T47D (cell line): ENCODE measurements at regions not wholly inside any gene's neighbourhood (a gene's known extent, or its start where the extent isn't known, plus 50 kb on each side); places are given as distances from the start of the nearest gene placed in this dataset.
"Not testable (repeated sequence)": the region's sequence is repeated elsewhere in the genome, so short reads cannot be mapped to it uniquely, and the experiment has no call there.

ENCODE experiments used
- DNase-seq, 2 experiments: peaks; one replicate each; pipeline versions ENCODE4 v3.0.0 to v3.0.0-alpha.2; 2011 to 2012; ENCODE audit warnings: low read depth in 1 of 2, low spot score in 1 of 2
- JUND ChIP-seq: IDR thresholded peaks from 2 replicates; pipeline ENCODE4 v1.6.1; 2012; ENCODE audit warnings: low read depth
- in situ Hi-C: cut with HindIII; loops from 2 replicates; pipeline ENCODE4 v1.10.0; 2016; ENCODE audit warnings: low sequenced_read_pairs, low pct_unique_long_range_greater_than_20kb

- no peak for DNase-seq
- in situ Hi-C loops: no loop called here
- TF ChIP-seq JUND: no peak
Observed at GRCh38 chr1:187844313-187844712, 1015.6 kb downstream of the PLA2G4A start.

- in situ Hi-C loops: no loop called here
- no peak for DNase-seq
- no peak for TF ChIP-seq JUND
Observed at GRCh38 chr1:187847531-187847930, 1018.8 kb downstream of the PLA2G4A start.

GRCh38 chr1:187848321-187848720 lies 1019.6 kb downstream of the PLA2G4A start:
- TF ChIP-seq JUND: no peak
- in situ Hi-C loops: no loop called here
- no peak for DNase-seq

GRCh38 chr1:187850146-187850545 lies 1021.4 kb downstream of the PLA2G4A start:
- DNase-seq, in situ Hi-C loops: not testable (repeated sequence)

GRCh38 chr1:187853505-187853904 lies 1024.8 kb downstream of the PLA2G4A start:
- TF ChIP-seq JUND: no peak
- no peak for DNase-seq
- in situ Hi-C loops: no loop called here

- in situ Hi-C loops: no loop called here
- DNase-seq: no peak
- no peak for TF ChIP-seq JUND
Observed at GRCh38 chr1:187854457-187854856, 1025.7 kb downstream of the PLA2G4A start.

- in situ Hi-C loops: no loop called here
- peak in 1 of 2 experiments; percentile 22 for DNase-seq
- TF ChIP-seq JUND: no peak
Observed at GRCh38 chr1:187862506-187862905, 1033.8 kb downstream of the PLA2G4A start.

- no peak for TF ChIP-seq JUND
- in situ Hi-C loops: no loop called here
- DNase-seq: no peak
Observed at GRCh38 chr1:187870552-187870951, 1041.8 kb downstream of the PLA2G4A start.

GRCh38 chr1:187871177-187871845 lies 1042.6 kb downstream of the PLA2G4A start:
- no peak for DNase-seq
- in situ Hi-C loops: no loop called here
- no peak for TF ChIP-seq JUND

GRCh38 chr1:187872550-187872949 lies 1043.8 kb downstream of the PLA2G4A start:
- in situ Hi-C loops: no loop called here
- no peak for DNase-seq

GRCh38 chr1:187873126-187873525 lies 1044.4 kb downstream of the PLA2G4A start:
- in situ Hi-C loops: no loop called here

More at GRCh38 chr1:187872550-187872949, 1043.8 kb downstream of the PLA2G4A start:
- no peak for TF ChIP-seq JUND

GRCh38 chr1:187876775-187877174 lies 1048.0 kb downstream of the PLA2G4A start:
- no peak for TF ChIP-seq JUND
- in situ Hi-C loops: no loop called here
- DNase-seq: no peak

More at GRCh38 chr1:187873126-187873525, 1044.4 kb downstream of the PLA2G4A start:
- no peak for DNase-seq
- TF ChIP-seq JUND: no peak

- in situ Hi-C loops: no loop called here
- TF ChIP-seq JUND: no peak
- DNase-seq: no peak
Observed at GRCh38 chr1:187877220-187877619, 1048.5 kb downstream of the PLA2G4A start.

GRCh38 chr1:187878883-187879282 lies 1050.1 kb downstream of the PLA2G4A start:
- no peak for DNase-seq
- no peak for TF ChIP-seq JUND
- in situ Hi-C loops: no loop called here
